Pons (tissue), 1 donor: ENCODE measurements at regions not wholly inside any gene's neighbourhood (a gene's known extent, or its start where the extent isn't known, plus 50 kb on each side); places are given as distances from the start of the nearest gene placed in this dataset.
"Not testable (repeated sequence)": the region's sequence is repeated elsewhere in the genome, so short reads cannot be mapped to it uniquely, and the experiment has no call there.

ENCODE experiments used
- DNase-seq: peaks from one replicate; pipeline ENCODE4 v3.0.0-alpha.2; 2016; ENCODE audit warnings: low spot score

GRCh38 chr1:106406114-106406513, 650.4 kb upstream of the PRMT6 start:
- DNase-seq, result no peak

DNA sequence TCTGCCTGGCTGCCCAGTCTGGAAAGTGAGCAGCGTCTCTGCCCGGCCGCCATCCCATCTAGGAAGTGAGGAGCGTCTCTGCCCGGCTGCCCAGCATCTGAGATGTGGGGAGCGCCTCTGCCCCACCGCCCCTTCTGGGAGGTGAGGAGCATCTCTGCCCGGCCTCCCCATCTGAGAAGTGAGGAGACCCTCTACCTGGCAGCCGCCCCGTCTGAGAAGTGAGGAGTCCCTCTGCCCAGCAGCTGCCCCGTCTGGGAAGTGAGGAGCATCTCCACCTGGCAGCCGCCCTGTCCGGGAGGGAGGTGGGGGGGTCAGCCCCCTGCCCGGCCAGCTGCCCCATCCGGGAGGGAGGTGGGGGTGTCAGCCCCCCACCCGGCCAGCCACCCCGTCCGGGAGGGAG, 644.2 kb upstream of the PRMT6 start:
- not testable (repeated sequence) for DNase-seq

GRCh38 chr1:106435269-106435668, 621.2 kb upstream of the PRMT6 start:
- DNase-seq, result no peak

- DNase-seq, result no peak
Measured at GRCh38 chr1:106439475-106439874, 617.0 kb upstream of the PRMT6 start.

DNA sequence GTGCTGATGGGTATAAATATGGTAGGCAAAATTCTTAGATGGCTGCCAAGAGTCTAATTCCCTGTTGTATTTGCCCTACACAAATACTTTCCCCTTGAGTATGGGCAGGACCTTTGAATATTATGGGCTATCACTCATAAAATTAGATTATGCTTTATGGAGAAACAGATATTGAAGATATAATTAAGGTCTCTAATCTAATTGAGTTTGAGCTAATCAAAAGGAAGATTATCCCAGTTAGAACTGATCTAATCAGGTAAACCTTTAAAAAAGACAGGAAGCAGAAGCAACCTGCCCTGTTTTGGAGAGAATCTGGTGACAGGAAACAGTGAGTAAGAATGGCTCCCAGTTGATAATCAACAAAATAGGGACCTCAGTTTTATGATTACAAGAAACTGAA, 609.0 kb upstream of the PRMT6 start:
- no peak for DNase-seq

- no peak for DNase-seq
Measured at GRCh38 chr1:106456832-106457231, 599.6 kb upstream of the PRMT6 start.

DNA sequence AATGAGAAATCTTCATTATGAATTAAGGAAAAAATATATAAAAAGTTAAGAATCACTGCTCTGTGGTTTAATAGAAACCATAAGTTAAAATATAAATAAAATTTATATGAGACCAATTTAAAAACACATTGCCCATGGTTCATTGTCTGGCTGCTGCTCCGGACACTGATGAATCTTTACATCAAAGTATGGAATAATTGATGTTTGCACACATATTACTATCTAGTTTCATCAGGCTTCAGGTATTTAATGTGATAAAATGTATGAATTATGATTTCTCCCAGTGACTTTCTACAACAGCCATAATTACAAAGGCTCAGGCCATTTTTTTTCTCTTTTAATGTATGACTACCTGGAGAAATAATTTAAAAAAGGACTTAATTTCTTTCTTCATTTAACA, 599.1 kb upstream of the PRMT6 start:
- DNase-seq, result no peak

- DNase-seq, result no peak
Measured at GRCh38 chr1:106458866-106459265, 597.6 kb upstream of the PRMT6 start.

DNA sequence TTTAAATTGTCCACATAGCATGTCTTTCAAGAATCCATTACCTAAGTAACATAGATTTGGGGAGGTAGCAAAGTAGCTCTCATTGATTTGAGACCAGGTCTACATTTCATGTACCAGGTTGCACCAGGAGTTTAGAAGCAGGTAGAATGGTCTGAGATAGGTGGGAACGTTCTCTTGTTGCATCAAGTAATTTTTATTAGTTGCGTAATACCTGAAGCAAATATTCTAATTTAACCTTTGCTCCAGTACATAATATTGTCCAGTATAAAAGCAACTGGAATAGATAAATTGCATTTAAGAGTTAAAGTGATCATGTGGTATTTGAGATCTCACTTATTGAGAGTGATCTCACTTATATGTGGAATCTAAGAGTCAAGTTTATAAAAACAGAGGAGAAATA, 597.1 kb upstream of the PRMT6 start:
- no peak for DNase-seq

- DNase-seq, result no peak
Measured at GRCh38 chr1:106465666-106466065, 590.8 kb upstream of the PRMT6 start.

GRCh38 chr1:106480629-106481028, 575.8 kb upstream of the PRMT6 start:
- DNase-seq, result no peak

GRCh38 chr1:106492880-106493279, 563.6 kb upstream of the PRMT6 start:
- DNase-seq, result no peak

DNA sequence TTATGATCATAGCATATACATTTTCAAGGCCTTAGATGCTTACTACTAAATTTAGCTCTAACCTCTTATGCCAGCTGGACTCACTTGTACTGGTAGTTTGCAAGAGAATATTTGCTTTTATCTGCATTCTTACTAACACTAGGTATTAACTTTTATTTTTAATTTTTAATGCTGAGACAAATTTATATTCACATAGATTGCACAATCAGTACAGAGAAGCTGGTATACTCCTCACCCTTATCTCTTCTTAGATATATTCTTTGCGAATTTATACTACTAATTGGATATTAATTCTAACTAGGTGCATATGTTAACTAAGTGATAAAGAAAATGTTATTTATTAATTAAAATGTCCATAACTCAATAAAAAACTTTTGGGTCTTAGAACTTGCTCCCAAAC, 561.8 kb upstream of the PRMT6 start:
- no peak for DNase-seq

- DNase-seq, result no peak
Measured at GRCh38 chr1:106498238-106498637, 558.2 kb upstream of the PRMT6 start.

GRCh38 chr1:106502659-106503058, 553.8 kb upstream of the PRMT6 start:
- DNase-seq, result no peak

GRCh38 chr1:106515375-106515774, 541.1 kb upstream of the PRMT6 start:
- DNase-seq, result no peak

DNA sequence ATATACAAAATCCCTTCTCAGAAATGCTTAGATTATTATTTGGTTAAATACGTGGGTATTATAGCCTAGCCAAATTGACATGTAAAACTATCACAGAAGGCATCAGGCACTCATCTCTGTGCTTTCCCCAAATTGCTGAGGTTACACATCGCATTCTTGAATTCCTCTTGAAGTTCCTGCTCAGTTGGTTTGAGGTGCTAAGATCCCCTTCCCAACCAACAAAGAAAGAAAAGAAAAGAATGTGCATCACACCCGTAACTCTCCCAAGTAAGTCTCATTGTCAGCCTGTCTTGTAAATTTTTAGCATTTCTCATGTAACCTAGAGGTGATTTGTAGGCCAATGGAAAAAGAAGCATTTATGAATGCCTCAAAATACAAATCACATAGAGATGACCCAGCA, 539.2 kb upstream of the PRMT6 start:
- DNase-seq, result no peak

- DNase-seq, result no peak
Measured at GRCh38 chr1:106523497-106523896, 533.0 kb upstream of the PRMT6 start.

DNA sequence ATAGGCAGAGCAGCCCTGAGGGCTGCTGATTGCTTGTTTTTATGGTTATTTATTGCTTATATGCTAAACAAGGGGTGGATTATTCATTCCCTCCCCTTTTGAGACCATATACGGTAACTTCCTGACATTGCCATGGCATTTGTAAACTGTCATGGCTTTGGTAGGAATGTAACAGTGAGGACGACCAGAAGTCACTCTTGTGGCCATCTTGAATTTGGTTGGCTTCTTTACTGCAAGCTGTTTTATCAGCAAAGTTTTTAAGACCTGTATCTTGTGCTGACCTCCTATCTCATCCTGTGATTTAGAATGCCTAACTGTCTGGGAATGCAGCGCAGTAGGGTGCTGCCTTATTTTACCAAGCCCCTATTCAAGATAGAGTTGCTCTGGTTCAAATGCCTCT, 531.8 kb upstream of the PRMT6 start:
- no peak for DNase-seq

DNA sequence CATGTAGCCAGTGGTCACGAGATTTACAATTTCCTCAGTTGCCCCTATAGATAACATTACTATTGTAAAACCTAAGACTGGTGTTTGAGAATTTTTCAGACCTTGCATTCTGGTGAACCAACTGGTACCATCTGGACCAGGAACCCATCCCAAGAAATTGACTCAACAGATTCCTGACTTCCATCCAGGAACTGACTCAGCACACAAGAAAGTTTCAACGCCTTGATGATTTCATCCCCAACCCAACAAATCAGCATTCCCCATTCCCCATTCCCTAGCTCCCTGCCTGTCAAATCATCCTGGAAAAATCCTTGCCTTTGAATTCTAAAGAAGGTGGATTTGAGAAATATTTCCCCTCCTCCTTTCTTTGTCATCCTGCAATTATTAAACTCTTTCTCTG, 529.8 kb upstream of the PRMT6 start:
- DNase-seq, result no peak

DNA sequence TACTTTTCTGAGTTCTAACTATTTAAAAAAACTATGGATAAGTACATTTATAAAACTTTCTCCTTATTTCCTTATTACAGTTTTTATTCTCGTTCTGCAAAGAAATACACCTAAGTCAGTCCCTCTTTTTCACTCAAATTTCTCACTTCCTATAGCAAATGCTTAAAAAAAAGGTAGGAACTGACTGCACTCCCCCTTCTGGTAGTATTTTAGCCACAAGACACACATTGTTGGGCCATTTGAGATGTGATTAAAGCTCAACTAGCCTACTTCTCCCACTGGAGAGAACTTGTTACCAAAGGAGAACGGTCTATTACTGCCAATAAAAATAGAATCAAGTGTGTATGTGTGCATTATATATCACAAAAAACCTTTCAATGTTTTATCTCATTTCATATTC, 521.9 kb upstream of the PRMT6 start:
- no peak for DNase-seq

DNA sequence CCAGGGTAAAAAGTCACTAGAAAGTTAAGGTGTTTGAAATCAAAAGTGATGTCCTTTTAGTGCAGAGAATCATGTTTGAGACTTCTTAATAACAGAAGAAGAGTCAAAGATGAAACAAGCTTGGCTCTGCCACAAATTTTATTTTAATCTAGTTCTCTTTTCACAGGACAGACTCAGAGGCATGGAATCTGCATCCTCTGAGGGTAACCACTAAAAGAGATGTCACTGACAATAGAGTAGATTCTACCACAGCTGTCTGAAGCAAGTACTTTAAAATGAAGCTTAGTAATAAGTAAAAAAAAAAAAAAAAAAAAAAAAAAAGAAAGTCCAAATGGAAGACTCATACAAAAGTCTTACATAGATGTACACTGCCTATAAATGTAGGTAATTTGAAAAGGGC, 519.7 kb upstream of the PRMT6 start:
- DNase-seq, result no peak

DNA sequence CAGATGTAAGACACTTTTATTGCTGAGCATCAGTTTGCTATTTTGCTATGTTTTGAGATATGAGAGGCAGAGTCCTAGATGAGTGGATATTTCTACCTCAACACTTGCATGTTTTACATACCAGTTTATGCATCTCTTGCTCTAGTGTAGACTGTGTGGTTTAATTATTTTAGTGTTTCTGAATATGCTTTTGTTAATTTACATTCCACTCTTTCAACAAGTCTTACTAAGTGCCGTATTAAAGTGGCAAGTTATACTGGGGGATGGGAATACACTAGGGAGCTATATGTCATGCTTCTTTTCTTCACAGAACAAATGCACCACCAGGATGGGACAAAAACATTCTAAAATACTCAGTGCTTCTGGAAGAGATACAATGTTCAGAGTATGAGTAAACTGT, 507.7 kb upstream of the PRMT6 start:
- DNase-seq, result no peak

DNA sequence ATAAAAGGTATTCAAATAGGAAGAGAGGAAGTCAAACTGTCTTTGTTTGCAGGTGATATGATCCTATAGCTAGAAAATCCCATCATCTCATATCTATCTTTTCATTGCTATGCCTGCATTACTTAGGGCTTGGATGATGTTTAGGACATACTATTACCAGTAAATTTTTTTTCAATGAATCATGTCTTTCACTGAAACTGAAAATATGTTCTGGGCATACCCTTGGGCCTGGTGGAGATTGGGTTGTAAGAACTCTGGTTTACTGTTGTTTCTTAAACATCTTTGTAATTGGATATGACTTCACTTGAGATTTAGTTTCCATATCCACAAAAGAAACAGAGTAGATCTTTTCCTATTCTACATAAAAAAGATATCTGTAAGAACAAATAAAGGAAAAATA, 502.2 kb upstream of the PRMT6 start:
- no peak for DNase-seq

- no peak for DNase-seq
Measured at GRCh38 chr1:106555571-106555970, 500.9 kb upstream of the PRMT6 start.
